Right forelimb (tissue), 1 donor: ENCODE measurements at regions not wholly inside any gene's neighbourhood (a gene's known extent, or its start where the extent isn't known, plus 50 kb on each side); places are given as distances from the start of the nearest gene placed in this dataset.
"Not testable (repeated sequence)": the region's sequence is repeated elsewhere in the genome, so short reads cannot be mapped to it uniquely, and the experiment has no call there.

Experiments
- DNase-seq: peaks from one replicate; pipeline ENCODE4 v3.0.0-alpha.2; 2018

GRCh38 chr10:28869606-28870201 is 192.4 kb downstream of the BAMBI start:
- no peak for DNase-seq

- DNase-seq: no peak
Observed at GRCh38 chr10:28871665-28872064, 194.3 kb downstream of the BAMBI start.

- no peak for DNase-seq
Observed at GRCh38 chr10:28872587-28873165, 195.4 kb downstream of the BAMBI start.

GRCh38 chr10:28873540-28873939 is 196.2 kb downstream of the BAMBI start:
- no peak for DNase-seq

GRCh38 chr10:28874210-28874609 is 196.9 kb downstream of the BAMBI start:
- no peak for DNase-seq

GRCh38 chr10:28875549-28876081 is 198.3 kb downstream of the BAMBI start:
- no peak for DNase-seq

GRCh38 chr10:28878236-28878970 is 201.1 kb downstream of the BAMBI start:
- DNase-seq: no peak

GRCh38 chr10:28879246-28879645 is 201.9 kb downstream of the BAMBI start:
- no peak for DNase-seq

GRCh38 chr10:28879875-28880682 is 202.8 kb downstream of the BAMBI start:
- DNase-seq: peak; percentile 58

- no peak for DNase-seq
Observed at GRCh38 chr10:28880683-28880950, 203.3 kb downstream of the BAMBI start.

GRCh38 chr10:28881171-28881882 is 204.0 kb downstream of the BAMBI start:
- DNase-seq: no peak

- DNase-seq: no peak
Observed at GRCh38 chr10:28883741-28884423, 206.6 kb downstream of the BAMBI start.

GRCh38 chr10:28890121-28890950 is 213.0 kb downstream of the BAMBI start:
- no peak for DNase-seq

GRCh38 chr10:28891058-28891713 is 213.9 kb downstream of the BAMBI start:
- no peak for DNase-seq

- no peak for DNase-seq
Observed at GRCh38 chr10:28892818-28893547, 215.7 kb downstream of the BAMBI start.

- no peak for DNase-seq
Observed at GRCh38 chr10:28894146-28894545, 216.8 kb downstream of the BAMBI start.

- not testable (repeated sequence) for DNase-seq
Observed at GRCh38 chr10:28895671-28896070, 218.3 kb downstream of the BAMBI start.

GRCh38 chr10:28896791-28897409 is 219.6 kb downstream of the BAMBI start:
- DNase-seq: not testable (repeated sequence)
